Naive B cell (primary cell): ENCODE measurements at regions not wholly inside any gene's neighbourhood (a gene's known extent, or its start where the extent isn't known, plus 50 kb on each side); places are given as distances from the start of the nearest gene placed in this dataset.

Experiments
- ATAC-seq, 2 donors: fragments of 150-1000 bp; cut with Tn5 transposase; 2 replicates each; pipeline ENCODE4 v1.10.0; 2021; ENCODE audit warnings: low read depth in 2 of 2, mild to moderate bottlenecking in 2 of 2, moderate library complexity in 2 of 2
- DNase-seq: peaks from one replicate; pipeline ENCODE4 v3.0.0; 2022
- H3K27ac Mint-ChIP-seq, 6 donors: one replicate each; pipeline ENCODE4 v1.8.0; 2020 to 2022; ENCODE audit warnings: mild to moderate bottlenecking in 6 of 6, mixed read lengths in 6 of 6, moderate library complexity in 5 of 6, inconsistent platforms in 2 of 6
- H3K27me3 Mint-ChIP-seq, 3 donors: one replicate each; pipeline ENCODE4 v1.8.0; 2021 to 2022; ENCODE audit warnings: mixed read lengths in 3 of 3, mild to moderate bottlenecking in 1 of 3
- H3K36me3 Mint-ChIP-seq, 2 donors: one replicate each; pipeline ENCODE4 v1.8.0; 2020 to 2022; ENCODE audit warnings: mixed read lengths in 2 of 2, inconsistent platforms in 1 of 2, mild to moderate bottlenecking in 1 of 2
- H3K4me1 Mint-ChIP-seq, 3 donors: one replicate each; pipeline ENCODE4 v1.8.0; 2020 to 2022; ENCODE audit warnings: mixed read lengths in 3 of 3, inconsistent platforms in 1 of 3, mild to moderate bottlenecking in 1 of 3, moderate library complexity in 1 of 3
- H3K4me3 Mint-ChIP-seq, 8 donors: one replicate each; pipeline ENCODE4 v1.8.0; 2020 to 2022; ENCODE audit warnings: mild to moderate bottlenecking in 8 of 8, mixed read lengths in 8 of 8, moderate library complexity in 8 of 8, inconsistent platforms in 2 of 8
- H3K9me3 Mint-ChIP-seq, 7 donors: one replicate each; pipeline ENCODE4 v1.8.0; 2020 to 2022; ENCODE audit warnings: mixed read lengths in 7 of 7, mild to moderate bottlenecking in 5 of 7, inconsistent platforms in 2 of 7, moderate library complexity in 1 of 7

- no peak overlapping the region for H3K27ac Mint-ChIP-seq
- DNase-seq (no peak), ATAC-seq (no peak)
- no peaks in the 10 kb centered on the region for H3K27me3 Mint-ChIP-seq
- H3K4me3 Mint-ChIP-seq: no peak overlapping the region
- H3K36me3 Mint-ChIP-seq: no peaks in the 10 kb centered on the region
- no peaks in the 10 kb centered on the region for H3K4me1 Mint-ChIP-seq
- peaks cover 2 to 14% (median 10%) of the 10 kb centered on the region in 7 donors for H3K9me3 Mint-ChIP-seq
Observed at GRCh38 chr1:239255628-239256160, 130.7 kb upstream of the CHRM3 start.

GRCh38 chr1:239254999-239255398, 131.4 kb upstream of the CHRM3 start:
- no peak overlapping the region for H3K4me3 Mint-ChIP-seq
- H3K36me3 Mint-ChIP-seq: no peaks in the 10 kb centered on the region
- peaks cover 2 to 14% (median 10%) of the 10 kb centered on the region in 7 donors for H3K9me3 Mint-ChIP-seq
- DNase-seq: no peak
- no peaks in the 10 kb centered on the region for H3K4me1 Mint-ChIP-seq
- no peaks in the 10 kb centered on the region for H3K27me3 Mint-ChIP-seq
- ATAC-seq: no peak
- no peak overlapping the region for H3K27ac Mint-ChIP-seq

- H3K27ac Mint-ChIP-seq: no peak overlapping the region
- ATAC-seq (no peak), DNase-seq (no peak)
- peaks cover 2 to 14% (median 5%) of the 10 kb centered on the region in 7 donors for H3K9me3 Mint-ChIP-seq
- no peaks in the 10 kb centered on the region for H3K4me1 Mint-ChIP-seq
- H3K27me3 Mint-ChIP-seq: no peaks in the 10 kb centered on the region
- H3K4me3 Mint-ChIP-seq: no peak overlapping the region
- H3K36me3 Mint-ChIP-seq: no peaks in the 10 kb centered on the region
Observed at GRCh38 chr1:239253032-239253431, 133.3 kb upstream of the CHRM3 start.

- ATAC-seq (no peak), DNase-seq (no peak)
- no peaks in the 10 kb centered on the region for H3K36me3 Mint-ChIP-seq
- peaks cover 0 to 10% (median 2%) of the 10 kb centered on the region in 7 donors for H3K9me3 Mint-ChIP-seq
- H3K4me3 Mint-ChIP-seq: no peak overlapping the region
- H3K27me3 Mint-ChIP-seq: no peaks in the 10 kb centered on the region
- H3K27ac Mint-ChIP-seq: no peak overlapping the region
- H3K4me1 Mint-ChIP-seq: no peaks in the 10 kb centered on the region
Observed at GRCh38 chr1:239250353-239251035, 135.9 kb upstream of the CHRM3 start.

GRCh38 chr1:239247285-239247684, 139.1 kb upstream of the CHRM3 start:
- ATAC-seq: no peak
- DNase-seq: no peak
- peaks cover 0 to 6% (median 1%) of the 10 kb centered on the region in 7 donors for H3K9me3 Mint-ChIP-seq
- H3K4me1 Mint-ChIP-seq: no peaks in the 10 kb centered on the region
- H3K27ac Mint-ChIP-seq: no peak overlapping the region
- no peak overlapping the region for H3K4me3 Mint-ChIP-seq
- no peaks in the 10 kb centered on the region for H3K36me3 Mint-ChIP-seq
- H3K27me3 Mint-ChIP-seq: no peaks in the 10 kb centered on the region

GRCh38 chr1:239244084-239244483, 142.3 kb upstream of the CHRM3 start:
- ATAC-seq: no peak
- H3K4me1 Mint-ChIP-seq: no peaks in the 10 kb centered on the region
- no peak overlapping the region for H3K4me3 Mint-ChIP-seq
- no peak for DNase-seq
- H3K36me3 Mint-ChIP-seq: no peaks in the 10 kb centered on the region
- H3K27me3 Mint-ChIP-seq: no peaks in the 10 kb centered on the region
- peaks cover 0 to 6% (median 0%) of the 10 kb centered on the region in 7 donors for H3K9me3 Mint-ChIP-seq
- H3K27ac Mint-ChIP-seq: no peak overlapping the region

- DNase-seq (no peak), ATAC-seq (no peak)
- Mint-ChIP-seq H3K4me3 (no peak overlapping the region), H3K4me1 (no peaks in the 10 kb centered on the region), H3K27me3 (no peaks in the 10 kb centered on the region), H3K27ac (no peak overlapping the region), H3K36me3 (no peaks in the 10 kb centered on the region), H3K9me3 (peaks cover 0 to 7% (median 0%) of the 10 kb centered on the region in 7 donors)
Observed at GRCh38 chr1:239243006-239243405, 143.4 kb upstream of the CHRM3 start.

- Mint-ChIP-seq H3K4me3 (no peak overlapping the region), H3K27ac (no peak overlapping the region), H3K4me1 (no peaks in the 10 kb centered on the region), H3K27me3 (no peaks in the 10 kb centered on the region), H3K9me3 (peaks cover 0 to 7% (median 0%) of the 10 kb centered on the region in 7 donors), H3K36me3 (no peaks in the 10 kb centered on the region)
- no peak for DNase-seq
- no peak for ATAC-seq
Observed at GRCh38 chr1:239242404-239242803, 144.0 kb upstream of the CHRM3 start.

- H3K27ac Mint-ChIP-seq: peak overlapping the region in 1 of 6 donors; percentile 0
- H3K9me3 Mint-ChIP-seq: peaks cover 0 to 7% (median 0%) of the 10 kb centered on the region in 7 donors
- DNase-seq (no peak), ATAC-seq (no peak)
- no peaks in the 10 kb centered on the region for H3K4me1 Mint-ChIP-seq
- no peaks in the 10 kb centered on the region for H3K36me3 Mint-ChIP-seq
- H3K27me3 Mint-ChIP-seq: no peaks in the 10 kb centered on the region
- no peak overlapping the region for H3K4me3 Mint-ChIP-seq
Observed at GRCh38 chr1:239240736-239241135, 145.6 kb upstream of the CHRM3 start.

GRCh38 chr1:239239529-239239928, 146.8 kb upstream of the CHRM3 start:
- H3K4me1 Mint-ChIP-seq: no peaks in the 10 kb centered on the region
- H3K4me3 Mint-ChIP-seq: no peak overlapping the region
- H3K27me3 Mint-ChIP-seq: no peaks in the 10 kb centered on the region
- H3K36me3 Mint-ChIP-seq: no peaks in the 10 kb centered on the region
- DNase-seq (no peak), ATAC-seq (no peak)
- H3K27ac Mint-ChIP-seq: no peak overlapping the region
- H3K9me3 Mint-ChIP-seq: peaks cover 0 to 10% (median 0%) of the 10 kb centered on the region in 7 donors

- H3K27ac Mint-ChIP-seq: no peak overlapping the region
- ATAC-seq: no peak
Observed at GRCh38 chr1:239237912-239238311, 148.5 kb upstream of the CHRM3 start.

GRCh38 chr1:239233626-239234025, 152.7 kb upstream of the CHRM3 start:
- Mint-ChIP-seq H3K9me3 (peaks cover 0 to 10% (median 3%) of the 10 kb centered on the region in 7 donors), H3K4me1 (no peaks in the 10 kb centered on the region), H3K4me3 (no peak overlapping the region), H3K27ac (no peak overlapping the region), H3K27me3 (no peaks in the 10 kb centered on the region), H3K36me3 (no peaks in the 10 kb centered on the region)
- ATAC-seq: no peak
- no peak for DNase-seq

More at GRCh38 chr1:239237912-239238311, 148.5 kb upstream of the CHRM3 start:
- H3K4me1 Mint-ChIP-seq: no peaks in the 10 kb centered on the region
- DNase-seq: no peak
- H3K27me3 Mint-ChIP-seq: no peaks in the 10 kb centered on the region
- peaks cover 0 to 10% (median 0%) of the 10 kb centered on the region in 7 donors for H3K9me3 Mint-ChIP-seq
- no peaks in the 10 kb centered on the region for H3K36me3 Mint-ChIP-seq
- no peak overlapping the region for H3K4me3 Mint-ChIP-seq

GRCh38 chr1:239232921-239233320, 153.4 kb upstream of the CHRM3 start:
- ATAC-seq: no peak
- no peaks in the 10 kb centered on the region for H3K4me1 Mint-ChIP-seq
- no peak for DNase-seq
- no peak overlapping the region for H3K27ac Mint-ChIP-seq
- H3K4me3 Mint-ChIP-seq: no peak overlapping the region
- no peaks in the 10 kb centered on the region for H3K27me3 Mint-ChIP-seq
- no peaks in the 10 kb centered on the region for H3K36me3 Mint-ChIP-seq
- H3K9me3 Mint-ChIP-seq: peaks cover 0 to 10% (median 3%) of the 10 kb centered on the region in 7 donors

GRCh38 chr1:239228451-239228850, 157.9 kb upstream of the CHRM3 start:
- Mint-ChIP-seq H3K36me3 (peaks cover 0 to 7% of the 10 kb centered on the region in 2 donors), H3K9me3 (peaks cover 5 to 24% (median 17%) of the 10 kb centered on the region in 7 donors), H3K4me3 (no peak overlapping the region), H3K27ac (no peak overlapping the region), H3K4me1 (no peaks in the 10 kb centered on the region), H3K27me3 (no peaks in the 10 kb centered on the region)
- ATAC-seq (no peak), DNase-seq (no peak)
